Thyroid gland (tissue), 4 donors: ENCODE measurements at regions not wholly inside any gene's neighbourhood (a gene's known extent, or its start where the extent isn't known, plus 50 kb on each side); places are given as distances from the start of the nearest gene placed in this dataset.

Experiments used
- POLR2A ChIP-seq, 2 donors: fragments of 450-650 bp; IDR thresholded peaks; one replicate each; pipeline ENCODE4 v1.6.1; 2017; ENCODE audit warnings: antibody characterized with exemption in 2 of 2, mild to moderate bottlenecking in 2 of 2, moderate library complexity in 1 of 2
- TF ChIP-seq, protein P1 (sequence below), 6 experiments: fragments of 200-600 bp in 3 of 6; fragments of 450-650 bp in 3 of 6; sonication (generic) in 3 of 6; IDR thresholded peaks; one replicate each; pipeline ENCODE4 v1.5.1; 2016 to 2019; ENCODE audit warnings: antibody characterized with exemption in 6 of 6, mild to moderate bottlenecking in 2 of 6, inconsistent platforms in 1 of 6, moderate library complexity in 1 of 6

- TF ChIP-seq POLR2A (IDR thresholded peaks at IDR 0.05), result no peak
- TF ChIP-seq, protein P1, sequence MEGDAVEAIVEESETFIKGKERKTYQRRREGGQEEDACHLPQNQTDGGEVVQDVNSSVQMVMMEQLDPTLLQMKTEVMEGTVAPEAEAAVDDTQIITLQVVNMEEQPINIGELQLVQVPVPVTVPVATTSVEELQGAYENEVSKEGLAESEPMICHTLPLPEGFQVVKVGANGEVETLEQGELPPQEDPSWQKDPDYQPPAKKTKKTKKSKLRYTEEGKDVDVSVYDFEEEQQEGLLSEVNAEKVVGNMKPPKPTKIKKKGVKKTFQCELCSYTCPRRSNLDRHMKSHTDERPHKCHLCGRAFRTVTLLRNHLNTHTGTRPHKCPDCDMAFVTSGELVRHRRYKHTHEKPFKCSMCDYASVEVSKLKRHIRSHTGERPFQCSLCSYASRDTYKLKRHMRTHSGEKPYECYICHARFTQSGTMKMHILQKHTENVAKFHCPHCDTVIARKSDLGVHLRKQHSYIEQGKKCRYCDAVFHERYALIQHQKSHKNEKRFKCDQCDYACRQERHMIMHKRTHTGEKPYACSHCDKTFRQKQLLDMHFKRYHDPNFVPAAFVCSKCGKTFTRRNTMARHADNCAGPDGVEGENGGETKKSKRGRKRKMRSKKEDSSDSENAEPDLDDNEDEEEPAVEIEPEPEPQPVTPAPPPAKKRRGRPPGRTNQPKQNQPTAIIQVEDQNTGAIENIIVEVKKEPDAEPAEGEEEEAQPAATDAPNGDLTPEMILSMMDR (IDR thresholded peaks at IDR 0.05), result no peak
Observed at GRCh38 chr18:65477455-65477854, 273.4 kb upstream of the CDH7 start.
